ENCODE measurements at regions not wholly inside any gene's neighbourhood (a gene's known extent, or its start where the extent isn't known, plus 50 kb on each side); places are given as distances from the start of the nearest gene placed in this dataset.

GRCh38 chr18:65942854-65943253 is 192.0 kb downstream of the CDH7 start:
- TF ChIP-seq CTCF (IDR thresholded peaks at IDR 0.05) (no peak), POLR2AphosphoS5 (IDR thresholded peaks at IDR 0.05) (no peak), POLR2A (IDR thresholded peaks at IDR 0.05) (no peak)
